ENCODE measurements at regions not wholly inside any gene's neighbourhood (a gene's known extent, or its start where the extent isn't known, plus 50 kb on each side); places are given as distances from the start of the nearest gene placed in this dataset.

DNA sequence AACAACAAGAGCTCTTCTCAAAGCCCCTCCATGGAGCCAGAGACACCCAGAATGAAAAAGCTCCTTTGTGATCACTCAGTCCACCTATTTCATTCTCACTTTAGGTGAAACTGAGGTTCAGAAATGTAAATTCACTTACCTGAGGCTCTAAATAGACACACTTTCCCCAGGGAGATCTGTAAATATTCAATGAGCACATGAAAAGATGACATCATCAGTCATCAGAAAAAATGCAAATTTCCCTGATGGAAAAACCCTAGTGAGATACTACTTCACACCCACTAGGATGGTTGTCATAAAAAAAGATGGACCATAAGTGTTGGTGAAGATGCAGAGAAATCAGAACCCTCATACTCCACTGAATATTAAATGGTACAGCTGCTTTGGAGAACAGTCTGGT, 339.2 kb downstream of the EN1 start:
- TF ChIP-seq, protein P1, sequence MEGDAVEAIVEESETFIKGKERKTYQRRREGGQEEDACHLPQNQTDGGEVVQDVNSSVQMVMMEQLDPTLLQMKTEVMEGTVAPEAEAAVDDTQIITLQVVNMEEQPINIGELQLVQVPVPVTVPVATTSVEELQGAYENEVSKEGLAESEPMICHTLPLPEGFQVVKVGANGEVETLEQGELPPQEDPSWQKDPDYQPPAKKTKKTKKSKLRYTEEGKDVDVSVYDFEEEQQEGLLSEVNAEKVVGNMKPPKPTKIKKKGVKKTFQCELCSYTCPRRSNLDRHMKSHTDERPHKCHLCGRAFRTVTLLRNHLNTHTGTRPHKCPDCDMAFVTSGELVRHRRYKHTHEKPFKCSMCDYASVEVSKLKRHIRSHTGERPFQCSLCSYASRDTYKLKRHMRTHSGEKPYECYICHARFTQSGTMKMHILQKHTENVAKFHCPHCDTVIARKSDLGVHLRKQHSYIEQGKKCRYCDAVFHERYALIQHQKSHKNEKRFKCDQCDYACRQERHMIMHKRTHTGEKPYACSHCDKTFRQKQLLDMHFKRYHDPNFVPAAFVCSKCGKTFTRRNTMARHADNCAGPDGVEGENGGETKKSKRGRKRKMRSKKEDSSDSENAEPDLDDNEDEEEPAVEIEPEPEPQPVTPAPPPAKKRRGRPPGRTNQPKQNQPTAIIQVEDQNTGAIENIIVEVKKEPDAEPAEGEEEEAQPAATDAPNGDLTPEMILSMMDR (IDR thresholded peaks at IDR 0.05; ENCODE audit: insufficient read depth, low read length, severe bottlenecking), result no peak
- Histone ChIP-seq H3K4me3 (ENCODE audit: low read depth, low read length) (no peak overlapping the region), H3K27me3 (ENCODE audit: control insufficient read depth, insufficient read depth, low read length) (no peaks in the 10 kb centered on the region), H3K36me3 (ENCODE audit: control insufficient read depth, insufficient read depth, low read length) (no peaks in the 10 kb centered on the region)
- DNase-seq (ENCODE audit: low read depth), result no peak
- no peak for FAIRE-seq

DNA sequence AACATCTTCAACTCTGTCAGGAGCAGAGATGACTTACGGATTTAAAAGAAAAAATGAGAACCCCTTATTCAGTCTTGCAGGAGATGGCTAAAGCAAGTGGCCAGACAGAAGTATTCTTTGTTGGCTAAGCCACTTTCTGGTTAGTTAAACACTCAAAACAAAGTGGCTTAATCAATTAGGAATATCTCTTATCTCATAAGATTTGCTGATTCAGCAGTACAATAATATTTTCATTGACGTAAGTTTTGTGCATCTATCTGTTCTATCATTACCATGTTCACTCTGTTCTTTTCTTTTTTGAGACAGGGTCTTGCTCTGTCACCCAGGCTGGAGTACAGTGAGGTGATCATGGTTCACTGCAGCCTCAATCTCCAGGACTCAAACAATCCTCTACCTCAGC, 342.0 kb downstream of the EN1 start:
- TF ChIP-seq, protein P1 (IDR thresholded peaks at IDR 0.05; ENCODE audit: insufficient read depth, low read length, severe bottlenecking), result no peak
- Histone ChIP-seq H3K36me3 (ENCODE audit: control insufficient read depth, insufficient read depth, low read length) (no peaks in the 10 kb centered on the region), H3K4me3 (ENCODE audit: low read depth, low read length) (no peak overlapping the region), H3K27me3 (ENCODE audit: control insufficient read depth, insufficient read depth, low read length) (no peaks in the 10 kb centered on the region)
- DNase-seq (ENCODE audit: low read depth) (no peak), FAIRE-seq (no peak)

DNA sequence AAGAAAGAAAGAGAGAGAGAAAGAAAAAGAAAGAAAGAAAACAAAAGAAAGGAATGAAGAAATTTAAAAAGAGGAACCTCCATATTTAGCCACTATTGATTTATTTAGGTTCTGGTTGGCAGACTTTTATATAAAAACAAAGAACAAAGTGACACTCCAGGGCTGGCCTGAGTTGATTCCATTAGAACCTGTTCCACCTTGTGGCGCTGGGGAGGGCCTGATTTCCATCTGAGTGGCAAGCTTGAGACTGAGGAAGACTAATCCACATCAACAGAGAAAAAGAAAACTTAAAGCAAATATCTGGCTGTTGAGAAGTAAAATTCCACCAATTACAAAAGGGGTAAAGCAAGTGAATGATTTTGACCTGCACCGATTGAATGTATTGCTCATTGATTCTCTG, 345.3 kb downstream of the EN1 start:
- TF ChIP-seq, protein P1 (IDR thresholded peaks at IDR 0.05; ENCODE audit: insufficient read depth, low read length, severe bottlenecking), result no peak
- FAIRE-seq, result no peak

DNA sequence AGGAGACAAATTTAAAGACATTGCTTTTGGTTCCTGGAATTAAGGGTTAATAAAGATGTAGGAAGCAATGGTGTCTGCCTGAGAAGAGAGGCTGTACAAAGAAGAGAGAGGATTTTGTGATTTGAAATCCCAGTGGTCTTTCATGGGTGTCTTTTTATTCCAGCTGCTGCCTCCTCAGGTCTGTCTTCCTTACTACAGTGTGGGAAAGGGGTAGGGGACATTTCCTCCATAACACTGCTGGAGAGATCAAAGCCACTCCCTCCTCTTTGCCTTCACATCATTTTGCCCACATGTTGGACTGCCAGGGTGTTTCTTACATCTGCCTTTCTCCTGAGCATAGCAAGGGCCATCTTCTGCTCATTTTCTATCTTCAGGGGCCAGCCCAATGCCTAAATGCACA, 348.5 kb downstream of the EN1 start:
- DNase-seq (ENCODE audit: low read depth) (no peak), FAIRE-seq (no peak)
- Histone ChIP-seq H3K4me3 (ENCODE audit: low read depth, low read length) (no peak overlapping the region), H3K36me3 (ENCODE audit: control insufficient read depth, insufficient read depth, low read length) (no peaks in the 10 kb centered on the region), H3K27me3 (ENCODE audit: control insufficient read depth, insufficient read depth, low read length) (no peaks in the 10 kb centered on the region)
- TF ChIP-seq, protein P1 (IDR thresholded peaks at IDR 0.05; ENCODE audit: insufficient read depth, low read length, severe bottlenecking), result no peak

More for the DNA sequence above, 345.3 kb downstream of the EN1 start:
- no peaks in the 10 kb centered on the region for H3K27me3 ChIP-seq (ENCODE audit: control insufficient read depth, insufficient read depth, low read length)
- H3K4me3 ChIP-seq (ENCODE audit: low read depth, low read length), result no peak overlapping the region
- no peak for DNase-seq (ENCODE audit: low read depth)
- no peaks in the 10 kb centered on the region for H3K36me3 ChIP-seq (ENCODE audit: control insufficient read depth, insufficient read depth, low read length)

DNA sequence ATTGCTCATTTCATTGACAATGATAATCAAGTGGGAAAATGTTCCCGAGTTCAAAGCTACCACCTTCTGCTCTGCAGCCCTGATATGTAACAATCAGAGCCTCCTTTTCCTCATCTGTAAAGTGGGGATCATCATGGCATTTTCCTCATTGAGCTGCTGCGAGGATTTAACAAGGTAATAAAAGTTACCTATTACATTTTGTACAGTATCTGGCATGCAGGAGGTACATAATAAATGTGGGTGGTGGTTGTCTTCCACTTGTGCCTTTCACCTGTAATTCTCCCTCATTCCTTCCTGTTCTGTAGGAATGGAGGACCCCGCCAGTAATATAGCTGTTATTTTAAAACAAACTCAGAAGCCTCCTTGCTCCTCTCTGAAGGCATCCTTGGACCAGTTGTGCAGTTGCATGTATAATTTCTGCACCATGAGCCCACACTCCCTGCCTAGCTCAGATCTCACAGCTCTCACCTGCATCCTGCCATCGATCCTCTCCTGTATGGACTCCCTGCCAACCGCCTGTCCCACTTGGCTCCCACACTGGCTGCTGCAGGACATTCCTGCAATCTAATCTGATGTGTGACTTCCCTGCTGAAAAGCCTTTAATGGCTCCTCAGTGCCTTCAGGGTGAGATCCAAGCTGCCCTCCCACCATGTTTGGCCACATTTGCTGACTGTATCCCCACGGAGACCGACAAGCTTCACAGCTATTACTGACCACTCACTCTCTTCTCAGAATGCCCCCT, 350.4 kb downstream of the EN1 start:
- TF ChIP-seq, protein P1 (IDR thresholded peaks at IDR 0.05; ENCODE audit: insufficient read depth, low read length, severe bottlenecking), result no peak

DNA sequence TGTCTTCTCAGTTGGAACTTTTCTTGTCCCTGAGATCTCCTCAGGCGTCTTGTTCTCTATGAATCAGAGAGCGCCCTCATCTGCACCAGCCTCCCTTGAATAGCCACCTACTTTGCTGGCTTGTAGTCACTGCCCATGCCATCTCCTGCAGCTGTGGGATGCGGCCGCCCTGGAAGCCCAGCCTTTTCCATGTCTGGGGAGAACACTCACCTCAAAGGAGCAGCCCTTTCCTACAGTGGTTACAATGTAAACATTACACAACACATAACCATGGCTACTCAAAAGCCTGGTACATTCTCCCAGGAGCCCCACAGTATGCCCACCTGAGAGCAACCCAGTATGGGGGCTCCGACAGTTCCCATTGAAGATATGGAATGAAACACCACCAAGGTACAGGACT, 351.0 kb downstream of the EN1 start:
- no peaks in the 10 kb centered on the region for H3K36me3 ChIP-seq (ENCODE audit: control insufficient read depth, insufficient read depth, low read length)
- no peaks in the 10 kb centered on the region for H3K27me3 ChIP-seq (ENCODE audit: control insufficient read depth, insufficient read depth, low read length)
- TF ChIP-seq, protein P1 (IDR thresholded peaks at IDR 0.05; ENCODE audit: insufficient read depth, low read length, severe bottlenecking), result no peak
- DNase-seq (ENCODE audit: low read depth) (no peak), FAIRE-seq (no peak)
- no peak overlapping the region for H3K4me3 ChIP-seq (ENCODE audit: low read depth, low read length)

More for the DNA sequence above, 350.4 kb downstream of the EN1 start:
- no peak for FAIRE-seq
- no peak for DNase-seq (ENCODE audit: low read depth)
- H3K4me3 ChIP-seq (ENCODE audit: low read depth, low read length), result no peak overlapping the region
- no peaks in the 10 kb centered on the region for H3K27me3 ChIP-seq (ENCODE audit: control insufficient read depth, insufficient read depth, low read length)
- H3K36me3 ChIP-seq (ENCODE audit: control insufficient read depth, insufficient read depth, low read length), result no peaks in the 10 kb centered on the region

Measured in bronchial epithelial cell (primary cell).